ENCODE measurements at regions not wholly inside any gene's neighbourhood (a gene's known extent, or its start where the extent isn't known, plus 50 kb on each side); places are given as distances from the start of the nearest gene placed in this dataset.

- H3K27ac ChIP-seq: no peak overlapping the region
- H3K4me3 ChIP-seq: no peak overlapping the region
- DNase-seq (no peak), ATAC-seq (no peak)
- H3K4me1 ChIP-seq: no peaks in the 10 kb centered on the region
- no peaks in the 10 kb centered on the region for H3K9me3 ChIP-seq
- in situ Hi-C loops (cut with MboI; ENCODE audit: low sequenced_read_pairs in 4 of 4) (no loop called here), intact Hi-C loops (cut with DNase I; ENCODE audit: low total_unique reads) (no loop called here)
- no peaks in the 10 kb centered on the region for H3K36me3 ChIP-seq
- TF ChIP-seq POLR2A (IDR thresholded peaks at IDR 0.05): no peak
- no peak for TF ChIP-seq CTCF (IDR thresholded peaks at IDR 0.05 in 4 of 5, conservative IDR thresholded peaks at IDR 0.05 in 1 of 5)
- no peaks in the 10 kb centered on the region for H3K27me3 ChIP-seq
These were observed 675.0 kb downstream of the SATB2 start for GRCh38 chr2:198782734-198783133.

GRCh38 chr2:198776616-198777406 lies 680.9 kb downstream of the SATB2 start:
- Histone ChIP-seq H3K27me3 (no peaks in the 10 kb centered on the region), H3K36me3 (no peaks in the 10 kb centered on the region), H3K4me3 (no peak overlapping the region), H3K4me1 (no peaks in the 10 kb centered on the region), H3K27ac (no peak overlapping the region), H3K9me3 (no peaks in the 10 kb centered on the region)
- no peak for DNase-seq
- no peak for TF ChIP-seq POLR2A (IDR thresholded peaks at IDR 0.05)
- no peak for TF ChIP-seq CTCF (IDR thresholded peaks at IDR 0.05 in 4 of 5, conservative IDR thresholded peaks at IDR 0.05 in 1 of 5)
- ATAC-seq: no peak
- intact Hi-C loops (cut with DNase I; ENCODE audit: low total_unique reads) (no loop called here), in situ Hi-C loops (cut with MboI; ENCODE audit: low sequenced_read_pairs in 4 of 4) (no loop called here)

- no peaks in the 10 kb centered on the region for H3K36me3 ChIP-seq
- TF ChIP-seq CTCF (IDR thresholded peaks at IDR 0.05 in 4 of 5, conservative IDR thresholded peaks at IDR 0.05 in 1 of 5) (no peak), POLR2A (IDR thresholded peaks at IDR 0.05) (no peak)
- H3K27me3 ChIP-seq: no peaks in the 10 kb centered on the region
- no peaks in the 10 kb centered on the region for H3K4me1 ChIP-seq
- no peak for DNase-seq
- no peak overlapping the region for H3K27ac ChIP-seq
- in situ Hi-C loops (cut with MboI; ENCODE audit: low sequenced_read_pairs in 4 of 4): no loop called here
- H3K9me3 ChIP-seq: no peaks in the 10 kb centered on the region
- no peak for ATAC-seq
- intact Hi-C loops (cut with DNase I; ENCODE audit: low total_unique reads): no loop called here
- no peak overlapping the region for H3K4me3 ChIP-seq
These were observed 682.0 kb downstream of the SATB2 start for GRCh38 chr2:198775737-198776136.

DNA sequence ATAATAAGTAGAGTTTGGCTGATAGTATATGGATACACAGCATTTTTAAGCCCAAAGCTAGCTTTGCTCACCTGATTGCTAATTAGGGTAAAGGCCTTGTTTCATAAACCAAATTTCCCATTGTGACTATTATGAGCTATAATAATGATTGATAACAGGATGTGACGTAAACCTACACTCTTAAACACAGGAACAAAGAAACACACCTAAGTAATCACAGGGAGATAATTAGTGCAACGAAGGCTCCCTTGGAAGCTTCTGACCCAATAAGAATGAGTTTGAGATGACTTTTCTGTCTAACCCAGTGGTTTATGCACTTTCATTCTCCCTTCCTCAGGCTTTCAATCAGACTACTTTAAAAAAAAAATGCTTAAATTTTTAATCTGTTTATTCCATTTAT lies 683.2 kb downstream of the SATB2 start:
- Histone ChIP-seq H3K4me3 (no peak overlapping the region), H3K9me3 (no peaks in the 10 kb centered on the region), H3K27me3 (no peaks in the 10 kb centered on the region), H3K36me3 (no peaks in the 10 kb centered on the region), H3K27ac (no peak overlapping the region), H3K4me1 (no peaks in the 10 kb centered on the region)
- ATAC-seq: no peak
- intact Hi-C loops (cut with DNase I; ENCODE audit: low total_unique reads): no loop called here
- in situ Hi-C loops (cut with MboI; ENCODE audit: low sequenced_read_pairs in 4 of 4): no loop called here
- no peak for DNase-seq
- TF ChIP-seq POLR2A (IDR thresholded peaks at IDR 0.05) (no peak), CTCF (IDR thresholded peaks at IDR 0.05 in 4 of 5, conservative IDR thresholded peaks at IDR 0.05 in 1 of 5) (no peak)

- TF ChIP-seq POLR2A (IDR thresholded peaks at IDR 0.05): no peak
- TF ChIP-seq CTCF (IDR thresholded peaks at IDR 0.05 in 4 of 5, conservative IDR thresholded peaks at IDR 0.05 in 1 of 5): no peak
- intact Hi-C loops (cut with DNase I; ENCODE audit: low total_unique reads) (no loop called here), in situ Hi-C loops (cut with MboI; ENCODE audit: low sequenced_read_pairs in 4 of 4) (no loop called here)
- no peak for ATAC-seq
- H3K36me3 ChIP-seq: no peaks in the 10 kb centered on the region
- no peaks in the 10 kb centered on the region for H3K9me3 ChIP-seq
- DNase-seq: no peak
- no peaks in the 10 kb centered on the region for H3K27me3 ChIP-seq
- H3K27ac ChIP-seq: no peak overlapping the region
- no peak overlapping the region for H3K4me3 ChIP-seq
- H3K4me1 ChIP-seq: no peaks in the 10 kb centered on the region
These were observed 690.0 kb downstream of the SATB2 start for GRCh38 chr2:198767694-198768093.

All from gastrocnemius medialis (tissue), 4 donors.